Stimulated activated CD4-positive, alpha-beta T cell treated with anti-CD3 and anti-CD28 coated beads, Interleukin-2, amount 100 ng/mL, for 24 hours (primary cell): ENCODE measurements at regions not wholly inside any gene's neighbourhood (a gene's known extent, or its start where the extent isn't known, plus 50 kb on each side); places are given as distances from the start of the nearest gene placed in this dataset.

Experiments
- DNase-seq, 2 donors: peaks; one replicate each; pipeline ENCODE4 v3.0.0-alpha.2; 2020

DNA sequence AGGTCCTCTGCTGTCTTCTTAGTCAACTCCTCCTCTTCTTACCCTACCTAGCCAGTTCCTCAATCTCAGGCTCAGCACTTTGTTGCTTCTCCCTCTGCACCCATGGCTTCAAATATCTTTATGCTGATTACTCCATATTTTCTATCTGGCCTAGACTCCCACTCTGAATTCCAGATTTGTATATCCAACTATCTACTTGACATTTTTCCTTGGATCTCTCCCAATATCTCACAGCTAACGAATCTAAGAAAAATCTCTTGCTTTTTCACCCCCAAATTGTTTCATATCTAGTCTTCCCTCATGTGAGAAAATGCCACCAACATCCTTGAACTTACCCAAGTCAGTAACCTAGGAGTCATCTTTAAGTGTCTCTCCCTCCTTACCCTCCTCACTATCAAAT, 176.4 kb upstream of the ERCC4 start:
- no peak for DNase-seq

DNA sequence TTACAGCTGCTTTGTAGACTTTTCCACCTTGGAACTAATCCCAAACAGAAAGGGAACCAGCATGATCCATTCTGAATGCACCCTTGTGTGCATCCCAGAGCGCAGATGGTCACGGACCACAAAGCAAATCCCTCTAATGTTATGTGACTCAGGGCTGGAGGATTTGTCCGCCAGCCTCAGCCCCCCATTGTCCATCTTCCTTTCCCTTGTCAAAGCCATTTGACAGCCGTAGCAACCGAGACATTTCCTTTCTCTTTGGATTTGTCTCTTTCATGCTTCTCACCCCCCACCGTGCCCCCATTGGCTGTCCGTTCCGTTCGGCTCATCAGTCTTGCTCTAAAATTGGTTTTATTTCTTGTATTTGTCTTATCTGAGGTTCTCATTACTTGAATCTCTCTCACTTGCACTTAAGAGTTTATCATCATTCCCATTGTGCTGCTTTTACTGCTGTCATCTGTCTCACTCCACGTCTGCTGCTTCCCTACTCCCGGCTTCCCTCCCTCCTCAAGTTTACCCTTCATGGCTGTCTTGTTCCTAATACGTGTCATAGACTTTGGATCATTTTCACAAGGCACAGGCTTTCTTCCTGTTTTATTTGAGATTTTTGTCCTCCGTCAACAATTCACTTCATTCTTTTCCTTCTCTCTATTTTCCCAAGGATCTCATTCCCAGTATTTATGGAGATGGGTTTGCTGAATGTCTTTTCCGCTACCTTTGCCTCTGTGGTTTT, 163.4 kb upstream of the ERCC4 start:
- no peak for DNase-seq

DNA sequence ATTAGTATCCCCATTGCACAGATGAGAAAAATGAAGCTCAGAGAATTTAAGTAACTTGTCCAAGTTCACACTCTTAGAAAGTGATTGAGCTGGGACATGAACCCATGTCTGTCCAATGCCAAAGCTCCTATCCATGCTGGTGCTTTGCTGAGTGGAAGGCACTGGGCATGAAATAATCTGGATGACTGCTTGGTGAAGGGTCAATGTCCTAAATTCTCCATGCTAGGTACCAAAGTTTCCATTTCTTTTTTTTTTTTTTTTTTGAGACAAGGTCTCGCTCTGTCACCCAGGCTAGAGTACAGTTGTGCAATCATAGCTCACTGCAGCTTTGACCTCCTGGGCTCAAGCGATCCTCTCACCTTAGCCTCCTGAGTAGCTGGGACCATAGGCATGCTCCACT, 153.6 kb upstream of the ERCC4 start:
- DNase-seq = no peak

DNA sequence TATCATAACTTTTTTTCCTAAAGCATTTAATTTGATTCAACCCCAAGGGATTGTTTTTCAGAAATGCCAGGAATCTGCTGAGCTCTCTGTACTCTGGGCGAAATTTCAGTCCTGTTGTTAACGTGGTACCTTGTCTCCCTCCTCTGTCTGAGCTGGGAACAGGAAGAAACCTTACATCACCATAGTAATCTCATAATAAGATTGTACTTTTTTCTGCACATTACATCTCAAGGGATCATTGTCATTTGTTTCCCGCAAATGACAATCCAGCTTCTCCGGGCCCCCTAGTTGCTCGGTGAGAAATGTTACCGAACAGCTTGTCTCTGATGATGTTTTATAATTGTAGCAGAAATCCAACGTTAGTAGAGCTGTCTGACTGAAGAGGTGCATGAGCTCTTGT, 152.7 kb upstream of the ERCC4 start:
- DNase-seq = no peak

DNA sequence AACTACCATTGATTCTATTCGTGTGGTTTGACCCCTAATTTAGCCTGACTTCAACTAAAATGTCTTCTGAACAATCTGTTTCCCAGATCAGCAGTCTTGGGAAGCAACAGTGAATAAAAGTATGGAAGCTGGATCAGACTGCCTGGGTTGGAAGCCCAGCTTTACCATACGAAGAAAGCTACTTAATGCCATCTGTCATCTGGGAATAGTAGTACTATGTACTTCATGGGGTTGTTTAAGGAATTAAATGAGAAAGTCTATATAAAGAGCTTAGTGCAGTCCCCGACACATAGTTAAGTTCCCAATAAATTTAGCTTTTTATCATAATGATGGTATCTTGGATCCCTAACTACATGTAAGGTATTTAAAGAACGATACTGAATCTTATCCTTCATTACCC, 151.5 kb upstream of the ERCC4 start:
- no peak for DNase-seq

DNA sequence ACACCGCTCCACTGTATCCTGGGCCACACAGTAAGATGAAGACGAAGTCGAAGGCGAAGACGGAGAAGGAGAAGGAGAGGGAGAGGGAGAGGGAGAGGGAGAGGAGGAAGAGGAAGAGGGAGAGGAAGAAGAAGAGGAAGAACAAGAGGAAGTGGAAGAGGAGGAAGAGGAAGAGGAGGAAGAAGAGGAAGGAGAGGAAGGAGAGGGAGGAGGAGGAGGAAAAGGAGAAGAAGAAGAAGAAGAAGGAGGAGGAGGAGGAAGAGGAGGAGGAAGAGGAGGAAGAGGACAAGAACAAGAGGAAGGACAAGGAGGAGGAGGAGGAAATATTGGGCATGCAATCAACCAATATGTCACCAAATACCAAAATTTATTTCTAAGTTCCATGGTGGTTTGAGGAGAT, 149.5 kb upstream of the ERCC4 start:
- no peak for DNase-seq

DNA sequence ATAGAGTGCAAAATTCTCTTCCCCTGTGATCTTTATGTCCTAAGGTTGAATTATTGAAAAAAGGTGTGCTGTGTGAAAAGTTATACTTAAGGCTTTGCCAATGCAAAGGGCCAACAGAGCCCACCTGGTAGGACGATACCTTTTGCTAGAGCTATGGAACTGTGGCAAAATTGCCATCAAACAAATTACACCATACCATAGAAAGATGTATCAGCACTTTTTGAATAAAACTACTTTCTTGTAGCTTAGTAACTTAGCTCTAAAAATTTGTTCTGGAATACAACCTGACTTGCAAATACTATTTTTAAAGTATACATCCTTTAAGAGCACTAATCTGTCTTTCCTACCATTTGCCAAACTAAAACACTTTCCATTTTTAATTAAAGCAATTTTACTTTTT, 147.2 kb upstream of the ERCC4 start:
- DNase-seq = no peak

DNA sequence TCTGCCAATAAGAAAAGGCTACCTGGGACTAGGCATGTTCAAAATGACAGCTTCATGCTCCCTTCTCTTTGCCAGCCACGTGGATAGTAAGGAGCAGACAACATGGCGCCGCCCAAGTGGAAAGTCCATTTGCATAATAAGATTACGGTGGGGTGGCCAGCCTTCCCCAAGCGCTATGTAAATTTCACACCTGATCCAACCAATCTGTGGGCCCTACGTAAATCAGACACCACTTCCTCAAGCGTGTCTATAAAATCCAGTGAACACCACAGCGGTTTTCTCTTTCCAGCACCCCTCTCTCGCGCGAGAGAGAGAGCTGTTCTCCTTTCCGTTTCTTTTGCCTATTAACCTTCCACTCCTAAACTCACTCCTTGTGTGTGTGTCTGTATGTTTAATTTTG, 140.3 kb upstream of the ERCC4 start:
- DNase-seq = no peak

DNA sequence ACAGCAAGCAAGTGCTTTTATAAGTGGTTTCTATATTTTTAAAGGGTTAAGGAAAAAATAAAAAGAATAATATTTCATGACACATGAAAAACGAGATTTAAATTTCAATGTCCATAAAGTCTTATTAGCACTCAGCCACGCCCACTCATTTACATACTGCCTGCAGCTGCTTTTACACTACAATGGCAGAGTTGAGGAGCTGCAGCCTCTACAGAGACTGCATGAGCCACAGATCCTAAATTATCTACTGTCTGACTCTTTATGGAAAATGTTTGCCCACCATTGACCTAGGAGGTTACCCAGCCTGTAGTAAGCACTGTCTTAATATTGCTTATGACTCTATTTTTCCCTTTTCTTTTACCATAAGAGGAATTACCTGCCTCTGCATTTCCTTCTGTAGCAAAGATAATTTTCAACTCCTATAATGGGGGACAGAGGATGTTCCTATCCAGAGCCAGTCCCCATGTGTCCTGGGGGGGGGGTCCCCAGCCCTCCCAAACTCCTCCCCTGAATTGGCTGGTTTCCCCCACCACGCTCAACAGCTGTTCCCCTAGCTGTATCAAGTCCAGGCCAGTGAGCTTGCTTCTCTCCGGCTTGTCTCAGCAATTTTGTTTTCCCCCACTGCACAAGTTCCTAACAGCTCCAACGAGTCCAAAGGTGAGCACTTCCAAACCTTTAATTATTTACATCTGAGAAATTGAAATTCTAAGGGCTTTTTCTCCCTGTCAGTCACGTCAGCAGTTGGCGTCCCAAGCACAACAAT, 139.4 kb upstream of the ERCC4 start:
- no peak for DNase-seq

DNA sequence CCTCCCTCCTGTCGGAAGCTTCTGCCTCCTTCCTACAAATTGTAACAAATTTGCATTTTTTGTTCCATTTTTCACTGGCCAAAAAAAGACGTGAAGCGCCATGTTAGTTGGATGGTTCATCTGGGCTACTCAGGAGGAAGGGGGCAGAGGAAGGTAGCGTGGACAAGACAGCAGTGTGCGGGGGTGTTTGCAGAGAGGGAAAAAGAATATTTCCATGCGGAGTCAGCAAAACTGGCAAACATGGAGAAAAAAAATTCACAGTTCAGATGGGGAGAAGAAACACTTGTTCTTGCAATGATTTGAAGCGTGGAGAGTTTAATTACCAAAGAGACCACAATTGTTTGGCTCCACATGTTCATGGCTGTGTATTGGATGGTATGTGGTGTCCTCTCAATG, 138.8 kb upstream of the ERCC4 start:
- no peak for DNase-seq

DNA sequence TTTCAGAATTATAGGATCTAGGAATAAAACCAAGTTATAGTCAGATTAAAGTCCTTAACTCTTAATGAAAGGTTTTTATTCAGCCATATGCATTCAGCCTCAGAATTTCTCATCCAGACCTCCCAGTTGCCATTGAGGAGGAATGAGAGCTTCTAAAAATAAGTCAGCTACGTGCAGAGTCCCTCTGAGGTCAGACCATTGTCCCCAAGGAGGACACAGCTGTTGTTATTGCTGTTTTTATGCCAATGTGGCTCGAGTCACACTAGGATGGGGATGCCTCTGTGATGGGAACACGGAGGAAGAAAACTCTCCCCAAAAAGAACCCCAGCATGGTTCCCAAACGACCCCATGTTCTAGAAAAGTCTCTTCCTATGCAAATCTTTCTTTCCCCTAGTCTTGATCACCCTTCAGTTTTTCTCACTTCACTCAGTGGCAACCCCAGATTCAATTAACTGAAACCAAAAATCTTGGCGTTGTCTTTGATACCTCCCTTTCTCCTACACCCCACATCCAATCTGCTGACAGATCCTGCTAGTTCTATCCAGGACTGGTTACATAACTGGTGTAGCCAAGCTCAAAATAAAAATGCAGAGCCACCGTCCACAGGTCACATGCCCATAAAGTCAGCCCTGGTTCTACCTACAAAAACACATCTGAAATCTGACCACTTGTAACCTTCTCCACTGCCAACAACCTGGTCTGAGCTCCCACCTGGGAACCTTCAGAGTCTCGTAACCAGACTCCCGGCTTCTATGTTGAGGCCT, 138.2 kb upstream of the ERCC4 start:
- no peak for DNase-seq

DNA sequence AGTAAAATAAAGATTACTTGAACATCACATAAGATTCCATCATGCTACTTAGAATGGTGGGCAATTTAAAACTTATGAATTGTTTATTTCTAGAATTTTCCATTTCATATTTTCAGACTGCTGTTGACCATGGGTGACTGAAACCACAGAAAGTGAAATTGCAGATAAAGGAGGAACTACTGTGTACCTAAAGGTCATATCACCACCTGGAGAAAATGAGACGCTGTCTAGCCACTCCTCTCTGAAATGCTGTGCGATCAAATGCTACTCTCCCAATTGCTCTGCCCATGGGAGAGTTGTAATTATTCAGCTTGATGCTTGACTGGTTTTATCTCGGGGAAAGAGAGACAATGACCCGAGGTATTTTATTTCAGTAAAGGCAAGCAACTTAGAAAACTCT, 128.9 kb upstream of the ERCC4 start:
- DNase-seq = no peak

DNA sequence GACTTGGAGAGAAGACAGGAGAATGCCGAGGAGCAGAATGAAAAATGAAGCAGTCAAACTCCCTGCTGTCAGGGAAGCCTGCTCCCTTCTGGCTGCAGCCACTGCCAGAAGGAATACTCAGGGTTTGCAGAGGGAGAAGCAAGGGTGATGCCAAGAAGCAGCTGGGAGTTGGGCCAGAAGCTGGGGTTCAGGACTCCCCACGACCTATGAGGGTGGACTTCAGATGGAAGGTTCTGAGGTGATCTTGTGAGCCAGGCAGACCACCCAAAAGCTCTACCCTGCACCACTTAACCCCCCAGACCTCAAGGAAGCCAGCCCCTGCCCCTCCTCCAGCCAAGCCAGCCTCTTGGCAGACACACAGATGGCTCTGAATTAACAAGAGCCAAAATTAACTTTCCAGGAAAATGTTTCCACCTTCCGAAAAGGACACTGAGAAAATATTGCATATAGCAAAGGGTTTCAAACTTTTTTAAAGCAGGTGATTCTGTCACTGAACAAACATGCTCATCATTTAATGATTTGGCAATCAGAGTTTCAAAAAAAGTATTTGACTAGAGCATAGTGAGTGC, 126.0 kb upstream of the ERCC4 start:
- DNase-seq = no peak

DNA sequence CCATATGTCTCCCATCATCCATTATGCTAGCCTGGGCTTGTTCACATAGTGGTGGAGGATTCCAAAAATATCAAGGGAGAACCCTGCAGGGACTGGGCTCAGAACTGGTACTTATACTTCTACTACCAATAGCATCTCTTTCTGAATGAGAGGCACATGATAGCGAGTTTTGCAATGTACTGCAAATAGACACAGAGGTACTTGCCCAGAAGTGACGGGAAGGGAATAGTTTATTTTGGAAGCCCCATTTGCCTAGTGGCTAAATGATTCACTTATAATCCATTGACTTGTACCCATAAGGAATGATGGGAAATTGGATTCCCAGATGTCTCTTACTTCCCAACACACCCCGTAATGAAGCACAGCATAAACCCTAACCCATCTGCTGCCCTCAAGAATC, 124.8 kb upstream of the ERCC4 start:
- no peak for DNase-seq

DNA sequence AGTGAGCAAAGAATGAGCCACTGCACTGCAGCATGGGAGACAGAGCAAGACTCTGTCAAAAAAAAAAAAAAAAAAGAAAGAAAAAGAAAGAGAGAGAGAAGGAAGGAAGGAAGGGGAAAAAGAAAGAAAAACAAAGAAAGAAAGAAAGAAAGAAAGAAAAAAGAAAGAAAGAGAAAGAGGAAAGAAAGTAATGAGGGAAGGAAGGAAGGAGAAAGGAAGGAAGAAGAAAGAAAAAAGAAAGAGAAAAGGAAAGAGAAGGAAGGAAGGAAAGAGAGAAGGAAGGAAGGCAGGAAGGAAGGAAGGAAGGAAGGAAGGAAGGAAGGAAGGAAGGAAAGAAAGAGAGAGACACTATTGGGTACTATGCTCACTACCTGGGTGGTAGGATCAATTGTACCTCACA, 122.2 kb upstream of the ERCC4 start:
- no peak for DNase-seq

DNA sequence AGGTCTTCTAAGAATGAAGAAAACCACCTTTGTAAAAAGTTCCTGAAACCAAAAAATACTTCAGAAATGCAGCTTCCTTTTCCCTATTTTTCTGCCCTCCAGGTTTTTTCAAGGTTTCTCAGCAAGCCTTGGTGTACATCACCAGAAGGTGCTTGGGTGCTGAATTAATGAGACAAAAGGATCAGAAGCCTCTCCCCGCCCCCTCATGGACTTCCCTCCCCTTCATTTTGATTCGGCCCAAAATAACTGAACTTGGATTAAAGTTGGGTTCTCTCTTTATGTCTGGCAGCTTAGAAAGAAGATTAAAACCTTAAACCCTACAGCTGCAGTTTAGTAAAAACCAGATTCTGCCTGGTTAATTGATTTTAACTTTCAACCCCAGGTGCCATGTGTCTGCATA, 121.7 kb upstream of the ERCC4 start:
- DNase-seq = no peak

DNA sequence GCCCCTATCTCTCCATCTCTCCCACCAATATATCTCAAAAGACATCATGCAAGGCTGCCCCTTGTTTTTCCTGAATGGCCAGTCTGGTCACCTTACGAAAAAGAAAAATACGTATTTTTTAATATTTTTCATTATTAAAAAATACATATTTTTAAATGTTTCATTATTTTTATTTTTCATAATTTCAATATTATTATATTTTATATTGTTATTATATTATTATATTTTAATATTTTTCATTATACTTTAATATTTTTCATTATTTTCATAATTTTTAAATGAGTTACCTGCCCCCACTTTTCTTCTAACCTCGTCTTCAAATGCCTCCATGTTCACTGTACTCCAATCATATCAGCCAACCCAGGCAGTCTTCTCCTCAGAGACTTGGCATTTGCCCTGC, 116.0 kb upstream of the ERCC4 start:
- DNase-seq = no peak

DNA sequence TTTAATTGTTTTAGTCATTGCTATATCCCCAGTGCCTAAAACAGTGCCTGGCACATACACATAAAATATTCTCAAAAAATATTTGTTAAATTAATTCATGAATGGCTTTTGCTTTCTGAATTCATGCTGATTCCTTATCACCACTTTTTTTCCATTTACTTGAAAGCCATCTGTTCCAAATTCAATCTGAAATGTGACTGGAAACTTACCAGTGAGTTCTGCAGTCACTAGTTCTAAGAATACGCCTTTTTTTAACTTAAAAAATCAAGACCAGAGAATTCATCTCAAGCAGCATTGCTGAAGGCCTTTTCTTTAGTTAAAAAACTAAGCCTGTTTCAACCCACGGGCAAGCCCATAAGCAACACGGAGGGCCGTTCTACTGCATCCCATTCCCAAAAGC, 114.0 kb upstream of the ERCC4 start:
- no peak for DNase-seq

DNA sequence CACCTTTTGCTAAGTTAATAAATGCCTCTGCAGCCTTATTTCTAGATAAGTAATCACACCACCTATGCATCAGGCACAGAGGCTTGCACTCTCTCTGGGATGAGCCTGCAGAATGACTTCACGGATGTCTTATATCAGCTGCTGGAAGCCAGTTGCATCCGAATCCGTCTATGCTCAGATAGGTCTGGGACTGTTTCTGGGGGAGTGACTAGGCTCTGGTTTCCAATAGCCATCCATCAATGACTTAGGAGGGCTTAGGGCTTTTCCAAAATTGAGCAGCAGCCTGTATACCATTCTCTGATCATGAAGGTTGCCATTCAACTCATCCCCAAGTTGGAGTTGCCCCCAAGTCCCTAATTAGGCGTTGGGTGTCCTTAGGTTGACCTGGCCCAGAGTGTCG, 113.3 kb upstream of the ERCC4 start:
- no peak for DNase-seq

DNA sequence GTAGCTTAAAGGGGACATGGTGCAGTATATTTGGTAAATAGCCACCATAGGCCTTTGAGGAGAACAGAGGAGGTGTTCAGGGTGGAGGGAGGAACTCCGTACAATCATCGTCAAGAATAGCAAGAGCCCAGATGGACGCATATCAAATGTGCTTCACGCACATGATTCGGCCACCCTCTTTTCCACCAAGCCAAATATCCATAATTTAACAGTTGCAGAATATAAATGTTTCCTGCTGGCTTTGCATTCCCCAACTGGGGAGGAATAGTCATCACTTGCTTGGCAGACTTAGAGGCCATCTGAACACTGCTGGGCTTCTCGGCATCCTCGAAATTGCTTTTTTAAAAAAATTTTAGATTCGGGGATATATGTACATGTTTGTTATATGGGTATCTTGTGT, 111.9 kb upstream of the ERCC4 start:
- DNase-seq = no peak

DNA sequence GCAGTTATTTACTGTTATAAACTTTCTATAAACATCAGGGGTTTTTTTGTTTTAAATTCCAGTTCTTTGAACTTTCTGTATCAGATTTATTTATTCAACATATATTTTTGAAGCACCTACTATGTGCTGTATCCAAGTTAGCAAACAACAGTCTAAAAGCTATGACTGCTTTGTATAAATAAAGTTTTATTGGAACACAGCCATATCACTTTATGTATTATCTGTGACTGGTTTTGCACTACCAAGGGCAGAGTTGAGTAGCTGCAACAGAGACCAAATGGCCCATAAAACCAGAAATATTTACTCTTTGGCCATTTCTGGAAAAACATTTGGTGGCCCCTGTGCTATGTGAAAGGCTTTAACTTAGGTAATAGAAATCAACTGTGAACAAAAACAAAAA, 110.2 kb upstream of the ERCC4 start:
- DNase-seq = no peak

DNA sequence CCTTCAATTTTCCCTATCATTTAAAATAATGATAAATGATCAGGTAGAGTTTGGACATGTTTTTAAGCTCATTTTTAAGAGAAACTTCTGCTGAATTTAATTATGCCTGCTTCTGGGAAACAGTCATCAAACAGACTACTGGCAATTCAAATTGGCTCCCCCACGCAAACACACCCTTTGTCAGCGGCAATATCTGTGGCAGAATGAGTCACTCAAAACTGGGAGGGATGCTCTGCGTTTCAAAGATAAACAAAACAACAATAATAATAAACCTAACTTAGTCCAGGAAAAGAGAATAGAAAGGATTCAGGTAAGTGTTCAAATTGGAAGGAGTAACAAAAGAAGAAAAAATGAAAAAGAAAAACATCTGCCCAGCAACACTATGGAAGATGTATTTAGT, 108.1 kb upstream of the ERCC4 start:
- DNase-seq = no peak

DNA sequence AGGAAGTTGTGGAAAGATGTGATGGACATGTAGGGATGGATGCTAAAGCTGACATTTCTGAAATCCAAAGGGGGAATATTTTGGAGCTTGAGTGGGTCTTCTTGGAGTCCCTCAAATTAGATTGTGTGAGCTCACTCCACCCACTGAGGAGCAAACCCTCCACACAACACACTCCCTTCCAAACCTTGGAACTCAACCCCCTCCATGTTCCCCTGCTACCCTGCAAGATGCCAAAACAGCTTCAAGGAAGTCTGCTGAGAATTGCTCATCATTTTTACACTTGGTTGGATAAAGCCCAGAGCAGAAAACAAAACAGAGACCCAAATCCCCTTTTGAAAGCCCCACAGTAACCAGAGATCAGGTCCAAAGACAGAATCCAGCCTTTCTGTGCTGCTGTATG, 103.3 kb upstream of the ERCC4 start:
- no peak for DNase-seq

DNA sequence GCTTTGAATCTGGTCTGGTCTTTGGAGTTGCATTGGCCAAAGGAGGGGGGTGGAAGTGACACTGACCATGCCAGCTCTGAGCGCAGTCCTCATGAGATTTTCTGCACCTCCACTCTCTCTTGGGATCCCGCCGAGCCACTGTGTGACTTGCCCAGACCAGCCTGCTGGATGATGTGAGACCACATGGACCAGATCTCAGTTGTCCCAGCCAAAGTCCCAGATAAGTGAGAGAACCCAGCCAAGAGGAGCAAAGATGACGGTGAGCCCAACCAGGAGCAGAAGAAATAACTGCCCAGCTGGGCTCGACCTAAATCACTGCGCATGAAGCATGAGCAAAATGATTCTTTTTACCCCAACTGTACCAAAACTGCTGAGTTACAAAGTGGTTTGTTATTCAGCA, 96.5 kb upstream of the ERCC4 start:
- no peak for DNase-seq
